Lung (tissue), 11 donors: ENCODE measurements at regions not wholly inside any gene's neighbourhood (a gene's known extent, or its start where the extent isn't known, plus 50 kb on each side); places are given as distances from the start of the nearest gene placed in this dataset.
A peak's percentile ranks its signal among the peaks of the same experiment; 100 is the strongest.

Source experiments
- ATAC-seq: fragments of 200-7000 bp; cut with Tn5 transposase; one replicate; pipeline ENCODE4 v1.9.1; 2020; ENCODE audit warnings: moderate number of reproducible peaks; ENCODE audit not compliant: insufficient read depth, low FRiP score
- DNase-seq, 3 donors: peaks; one replicate each; pipeline ENCODE4 v3.0.0-alpha.2; 2013 to 2017
- H3K27ac ChIP-seq, 2 donors: one replicate each; pipeline ENCODE4 v1.5.1; 2013; ENCODE audit warnings: mild to moderate bottlenecking in 2 of 2, moderate library complexity in 2 of 2, control low read depth in 1 of 2, inconsistent platforms in 1 of 2, low read depth in 1 of 2, low read length in 1 of 2
- H3K27me3 ChIP-seq, 3 donors: one replicate each; pipeline ENCODE4 v1.5.1; 2013; ENCODE audit warnings: low read length in 2 of 3; ENCODE audit not compliant: control insufficient read depth in 3 of 3, insufficient read depth in 3 of 3
- H3K36me3 ChIP-seq, 4 donors: one replicate each; pipeline ENCODE4 v1.5.1; 2013; ENCODE audit warnings: low read length in 4 of 4, mild to moderate bottlenecking in 1 of 4, moderate library complexity in 1 of 4; ENCODE audit not compliant: control insufficient read depth in 4 of 4, insufficient read depth in 4 of 4
- H3K4me1 ChIP-seq, 5 donors: one replicate each; pipeline ENCODE4 v1.5.1; 2013; ENCODE audit warnings: low read length in 5 of 5, mild to moderate bottlenecking in 2 of 5, moderate library complexity in 1 of 5; ENCODE audit not compliant: control insufficient read depth in 5 of 5, insufficient read depth in 5 of 5
- H3K4me3 ChIP-seq: one replicate; pipeline ENCODE4 v1.5.1; 2013; ENCODE audit warnings: mild to moderate bottlenecking, control low read depth, moderate library complexity
- H3K9ac ChIP-seq, 2 donors: one replicate each; pipeline ENCODE4 v1.5.1; 2013; ENCODE audit warnings: low read length in 2 of 2, control low read depth in 1 of 2; ENCODE audit not compliant: insufficient read depth in 1 of 2
- H3K9me3 ChIP-seq, 4 donors: one replicate each; pipeline ENCODE4 v1.5.1; 2013; ENCODE audit warnings: low read length in 3 of 4, mild to moderate bottlenecking in 1 of 4, moderate library complexity in 1 of 4; ENCODE audit not compliant: control insufficient read depth in 4 of 4, insufficient read depth in 3 of 4
- CTCF ChIP-seq: IDR thresholded peaks from 2 replicates; pipeline ENCODE4 v1.5.1; 2012; ENCODE audit warnings: mild to moderate bottlenecking; ENCODE audit errors: control extremely low read depth, extremely low read depth
- WGBS, 2 donors: extraction: QIAGEN DNeasy Blood & Tissue Kit; methylation state at CpG; one replicate each; pipeline ENCODE4 v1.1.7; 2013; 5-methylcytosine and 5-hydroxymethylcytosine counted together
- donor health status: control.
- donor health status: control.
- donor health status: Bipolar disorder and iron deficiency.
- donor health status: healthy.
- donor health status: DM: yes; HTN: yes; CAD: no.

GRCh38 chr13:40404407-40404806, 262.0 kb downstream of the FOXO1 start:
- H3K27me3 ChIP-seq = no peaks in the 10 kb centered on the region
- H3K9ac ChIP-seq = no peak overlapping the region
- ATAC-seq (no peak), DNase-seq (no peak)
- no peak for TF ChIP-seq CTCF
- peaks cover 4 to 28% (median 14%) of the 10 kb centered on the region in 5 donors for H3K4me1 ChIP-seq
- H3K27ac ChIP-seq = peak overlapping the region in 1 of 2 donors; percentile 32
- H3K36me3 ChIP-seq = no peaks in the 10 kb centered on the region
- peaks cover 0 to 2% (median 0%) of the 10 kb centered on the region in 4 donors for H3K9me3 ChIP-seq
- 94 to 97% methylated on average over 6 of the region's 6 CpGs for WGBS, 2 donors
- H3K4me3 ChIP-seq = no peak overlapping the region

- 95% methylated on average over 4 of the region's 4 CpGs for WGBS, 2 donors
- no peak for ATAC-seq
Measured at GRCh38 chr13:40404967-40405716, 261.3 kb downstream of the FOXO1 start.

GRCh38 chr13:40406405-40407120, 259.9 kb downstream of the FOXO1 start:
- no peak for DNase-seq
- H3K4me1 ChIP-seq = peaks cover 4 to 34% (median 14%) of the 10 kb centered on the region in 5 donors
- peak; percentile 17 for ATAC-seq
- WGBS, 2 donors = 49 to 79% methylated on average over 6 of the region's 6 CpGs
- H3K9me3 ChIP-seq = peaks cover 0 to 5% (median 0%) of the 10 kb centered on the region in 4 donors
- no peak for TF ChIP-seq CTCF
- no peaks in the 10 kb centered on the region for H3K27me3 ChIP-seq
- no peak overlapping the region for H3K4me3 ChIP-seq
- no peak overlapping the region for H3K9ac ChIP-seq
- no peaks in the 10 kb centered on the region for H3K36me3 ChIP-seq
- H3K27ac ChIP-seq = peak overlapping the region; percentile 28 to 70

More at GRCh38 chr13:40404967-40405716, 261.3 kb downstream of the FOXO1 start:
- H3K4me1 ChIP-seq = peaks cover 4 to 34% (median 14%) of the 10 kb centered on the region in 5 donors
- no peak for DNase-seq
- no peak for TF ChIP-seq CTCF
- no peaks in the 10 kb centered on the region for H3K36me3 ChIP-seq
- peaks cover 0 to 3% (median 0%) of the 10 kb centered on the region in 4 donors for H3K9me3 ChIP-seq
- no peak overlapping the region for H3K9ac ChIP-seq
- H3K27ac ChIP-seq = peak overlapping the region in 1 of 2 donors; percentile 37
- H3K27me3 ChIP-seq = no peaks in the 10 kb centered on the region
- H3K4me3 ChIP-seq = no peak overlapping the region
